ENCODE measurements at regions not wholly inside any gene's neighbourhood (a gene's known extent, or its start where the extent isn't known, plus 50 kb on each side); places are given as distances from the start of the nearest gene placed in this dataset.

GRCh38 chr2:792687-793086 is 115.5 kb upstream of the TMEM18 start:
- no peak for TF ChIP-seq CTCF (IDR thresholded peaks at IDR 0.05)
- TF ChIP-seq POLR2A (IDR thresholded peaks at IDR 0.05): no peak
- TF ChIP-seq POLR2AphosphoS5 (IDR thresholded peaks at IDR 0.05): no peak

Data from prostate gland (tissue), 2 donors.